ENCODE measurements at regions not wholly inside any gene's neighbourhood (a gene's known extent, or its start where the extent isn't known, plus 50 kb on each side); places are given as distances from the start of the nearest gene placed in this dataset.
"Not testable (repeated sequence)": the region's sequence is repeated elsewhere in the genome, so short reads cannot be mapped to it uniquely, and the experiment has no call there.

GRCh38 chr2:183935005-183935404 lies 663.3 kb upstream of the ZNF804A start:
- no peak for DNase-seq

- DNase-seq: no peak
These were observed 661.1 kb upstream of the ZNF804A start for GRCh38 chr2:183937220-183937619.

GRCh38 chr2:183946193-183946592 lies 652.1 kb upstream of the ZNF804A start:
- no peak for DNase-seq

- no peak for DNase-seq
These were observed 649.5 kb upstream of the ZNF804A start for GRCh38 chr2:183948861-183949260.

- no peak for DNase-seq
These were observed 647.7 kb upstream of the ZNF804A start for GRCh38 chr2:183950673-183951072.

GRCh38 chr2:183951630-183952029 lies 646.7 kb upstream of the ZNF804A start:
- DNase-seq: no peak

- DNase-seq: no peak
These were observed 645.6 kb upstream of the ZNF804A start for GRCh38 chr2:183952741-183953140.

- no peak for DNase-seq
These were observed 634.7 kb upstream of the ZNF804A start for GRCh38 chr2:183963609-183964008.

GRCh38 chr2:183964565-183964964 lies 633.8 kb upstream of the ZNF804A start:
- DNase-seq: no peak

- no peak for DNase-seq
These were observed 630.6 kb upstream of the ZNF804A start for GRCh38 chr2:183967756-183968155.

GRCh38 chr2:183975676-183976075 lies 622.7 kb upstream of the ZNF804A start:
- not testable (repeated sequence) for DNase-seq

GRCh38 chr2:183984871-183985270 lies 613.5 kb upstream of the ZNF804A start:
- no peak for DNase-seq

GRCh38 chr2:183991968-183992367 lies 606.4 kb upstream of the ZNF804A start:
- no peak for DNase-seq

- no peak for DNase-seq
These were observed 605.3 kb upstream of the ZNF804A start for GRCh38 chr2:183993052-183993451.

- DNase-seq: peak; percentile 15
These were observed 602.7 kb upstream of the ZNF804A start for GRCh38 chr2:183995632-183996031.

GRCh38 chr2:183996825-183997793 lies 601.2 kb upstream of the ZNF804A start:
- DNase-seq: peak; percentile 21

- DNase-seq: no peak
These were observed 600.1 kb upstream of the ZNF804A start for GRCh38 chr2:183998041-183998796.

GRCh38 chr2:183998797-183999190 lies 599.5 kb upstream of the ZNF804A start:
- DNase-seq: no peak

- no peak for DNase-seq
These were observed 593.9 kb upstream of the ZNF804A start for GRCh38 chr2:184004289-184004947.

- no peak for DNase-seq
These were observed 593.2 kb upstream of the ZNF804A start for GRCh38 chr2:184004948-184005672.

- DNase-seq: peak; percentile 19
These were observed 591.3 kb upstream of the ZNF804A start for GRCh38 chr2:184006998-184007397.

GRCh38 chr2:184026961-184027360 lies 571.4 kb upstream of the ZNF804A start:
- no peak for DNase-seq

GRCh38 chr2:184030245-184030644 lies 568.1 kb upstream of the ZNF804A start:
- DNase-seq: no peak
